ENCODE measurements at regions not wholly inside any gene's neighbourhood (a gene's known extent, or its start where the extent isn't known, plus 50 kb on each side); places are given as distances from the start of the nearest gene placed in this dataset.

- TF ChIP-seq POLR2AphosphoS5 (IDR thresholded peaks at IDR 0.05; ENCODE audit: borderline replicate concordance, low read depth, low read length) (no peak), EZH2 (IDR thresholded peaks at IDR 0.05) (no peak), FOXP2 (optimal IDR thresholded peaks at IDR 0.05; ENCODE audit: control extremely low read depth, extremely low read length, insufficient read depth) (no peak)
Measured at GRCh38 chr16:63975669-63976068, 1146.2 kb downstream of the CDH11 start.

Measured in SK-N-MC (cell line).